ENCODE measurements at regions not wholly inside any gene's neighbourhood (a gene's known extent, or its start where the extent isn't known, plus 50 kb on each side); places are given as distances from the start of the nearest gene placed in this dataset.

GRCh38 chr4:14752341-14753046 lies 249.8 kb upstream of the CPEB2 start:
- Histone ChIP-seq H3K9me3 (ENCODE audit: severe bottlenecking) (peaks cover 14% of the 10 kb centered on the region), H3K27me3 (ENCODE audit: insufficient read depth, low read depth, severe bottlenecking) (no peaks in the 10 kb centered on the region), H3K4me3 (ENCODE audit: low read depth, low read length) (no peak overlapping the region), H3K36me3 (no peaks in the 10 kb centered on the region), H3K27ac (no peak overlapping the region)
- TF ChIP-seq CTCF (IDR thresholded peaks at IDR 0.05; ENCODE audit: low read depth, low read length) = no peak
- DNase-seq = no peak

DNA sequence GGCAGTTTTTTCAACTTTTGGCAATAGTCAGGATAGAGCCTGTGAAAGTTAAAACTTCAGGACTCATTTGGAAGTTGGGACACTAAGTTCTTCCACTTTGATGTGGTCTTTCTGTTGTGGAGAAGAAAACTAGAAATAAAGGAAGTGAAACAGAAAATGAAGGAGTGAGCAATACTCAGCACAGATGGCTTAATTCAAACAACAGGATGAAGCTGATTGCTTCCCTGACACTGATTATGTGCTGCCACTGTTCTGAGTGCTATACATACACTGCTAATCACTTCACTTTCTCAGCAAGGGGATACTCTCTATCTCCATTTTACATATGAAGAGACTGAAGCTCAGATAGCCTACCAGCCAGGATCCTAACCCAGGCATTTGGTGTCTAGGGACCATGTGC lies 235.1 kb upstream of the CPEB2 start:
- no peak for TF ChIP-seq CTCF (IDR thresholded peaks at IDR 0.05; ENCODE audit: low read depth, low read length)
- Histone ChIP-seq H3K27ac (no peak overlapping the region), H3K27me3 (ENCODE audit: insufficient read depth, low read depth, severe bottlenecking) (no peaks in the 10 kb centered on the region), H3K36me3 (no peaks in the 10 kb centered on the region), H3K9me3 (ENCODE audit: severe bottlenecking) (no peaks in the 10 kb centered on the region), H3K4me3 (ENCODE audit: low read depth, low read length) (no peak overlapping the region)
- no peak for DNase-seq

GRCh38 chr4:14768449-14768848 lies 233.8 kb upstream of the CPEB2 start:
- H3K9me3 ChIP-seq (ENCODE audit: severe bottlenecking) = no peaks in the 10 kb centered on the region
- H3K36me3 ChIP-seq = no peaks in the 10 kb centered on the region
- TF ChIP-seq CTCF (IDR thresholded peaks at IDR 0.05; ENCODE audit: low read depth, low read length) = no peak
- no peak overlapping the region for H3K4me3 ChIP-seq (ENCODE audit: low read depth, low read length)
- DNase-seq = no peak
- no peak overlapping the region for H3K27ac ChIP-seq
- H3K27me3 ChIP-seq (ENCODE audit: insufficient read depth, low read depth, severe bottlenecking) = no peaks in the 10 kb centered on the region

- Histone ChIP-seq H3K4me3 (ENCODE audit: low read depth, low read length) (no peak overlapping the region), H3K36me3 (no peaks in the 10 kb centered on the region), H3K27me3 (ENCODE audit: insufficient read depth, low read depth, severe bottlenecking) (no peaks in the 10 kb centered on the region), H3K27ac (no peak overlapping the region), H3K9me3 (ENCODE audit: severe bottlenecking) (no peaks in the 10 kb centered on the region)
- no peak for TF ChIP-seq CTCF (IDR thresholded peaks at IDR 0.05; ENCODE audit: low read depth, low read length)
- DNase-seq = no peak
These were observed 232.3 kb upstream of the CPEB2 start for GRCh38 chr4:14769993-14770392.

DNA sequence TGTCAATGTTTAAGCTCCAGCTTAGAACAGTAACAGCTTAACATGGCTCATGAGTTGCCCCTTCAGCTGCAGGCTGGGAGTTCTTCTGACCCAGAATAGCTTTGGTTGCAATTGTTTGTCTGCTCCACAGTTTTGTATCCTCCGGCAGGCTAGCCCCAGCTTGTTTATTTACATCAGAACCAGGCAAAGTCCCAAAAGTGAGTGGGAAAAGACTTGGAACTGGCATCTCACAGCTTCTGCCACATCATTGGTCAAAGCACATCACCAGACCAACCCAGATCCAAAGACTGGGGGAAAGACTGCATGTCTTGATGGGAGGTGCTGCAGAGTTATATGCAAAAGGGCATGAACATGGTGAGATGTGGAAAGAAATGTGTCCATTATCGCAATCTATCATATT lies 231.2 kb upstream of the CPEB2 start:
- Histone ChIP-seq H3K27ac (no peak overlapping the region), H3K4me3 (ENCODE audit: low read depth, low read length) (no peak overlapping the region), H3K9me3 (ENCODE audit: severe bottlenecking) (no peaks in the 10 kb centered on the region), H3K36me3 (no peaks in the 10 kb centered on the region), H3K27me3 (ENCODE audit: insufficient read depth, low read depth, severe bottlenecking) (no peaks in the 10 kb centered on the region)
- DNase-seq = no peak
- TF ChIP-seq CTCF (IDR thresholded peaks at IDR 0.05; ENCODE audit: low read depth, low read length) = no peak
